Breast epithelium (tissue), 4 donors: ENCODE measurements at regions not wholly inside any gene's neighbourhood (a gene's known extent, or its start where the extent isn't known, plus 50 kb on each side); places are given as distances from the start of the nearest gene placed in this dataset.

Source experiments
- DNase-seq, 2 donors: peaks; one replicate each; pipeline ENCODE4 v3.0.0-alpha.2; 2019; ENCODE audit warnings: low spot score in 2 of 2
- H3K27ac ChIP-seq, 2 donors: fragments of 200-600 bp; sonication (generic) in 1 of 2; one replicate each; pipeline ENCODE4 v1.5.1; 2016 to 2019; ENCODE audit warnings: mild to moderate bottlenecking in 1 of 2
- H3K27me3 ChIP-seq, 2 donors: fragments of 200-600 bp; sonication (generic) in 1 of 2; one replicate each; pipeline versions ENCODE4 v1.5.1 to v1.6.0; 2017 to 2019; ENCODE audit warnings: control low read depth in 1 of 2, mild to moderate bottlenecking in 1 of 2
- H3K36me3 ChIP-seq: fragments of 200-600 bp; one replicate; pipeline ENCODE4 v1.5.1; 2019
- H3K4me1 ChIP-seq, 2 donors: fragments of 200-600 bp; sonication (generic); one replicate each; pipeline ENCODE4 v1.5.1; 2016 to 2019; ENCODE audit warnings: control low read depth in 1 of 2
- H3K4me3 ChIP-seq, 3 donors: fragments of 200-600 bp; sonication (generic); 1 replicate in 2 of 3; 2 replicates in 1 of 3; pipeline ENCODE4 v1.5.1; 2016 to 2019; ENCODE audit warnings: mild to moderate bottlenecking in 3 of 3, moderate library complexity in 2 of 3
- H3K9me3 ChIP-seq, 2 donors: fragments of 200-600 bp; sonication (generic) in 1 of 2; one replicate each; pipeline ENCODE4 v1.5.1; 2016 to 2019; ENCODE audit warnings: control low read depth in 1 of 2
- POLR2A ChIP-seq: fragments of 450-650 bp; IDR thresholded peaks from one replicate; pipeline ENCODE4 v1.6.1; 2016; ENCODE audit warnings: antibody characterized with exemption, mild to moderate bottlenecking, moderate library complexity
- POLR2AphosphoS5 ChIP-seq, 3 donors: sonication (generic); formaldehyde crosslinking; IDR thresholded peaks; one replicate each; pipeline ENCODE4 v1.6.1; 2017; ENCODE audit warnings: antibody characterized with exemption in 3 of 3
- intact Hi-C: fragments of 100-400 bp; cut with DNase I; formaldehyde crosslinking; loops from one replicate; pipeline ENCODE4 v1.15.1; 2023; ENCODE audit warnings: low total_unique reads
- TF ChIP-seq, protein P1 (sequence below), 3 donors: fragments of 450-650 bp; IDR thresholded peaks; one replicate each; pipeline ENCODE4 v1.5.1; 2016 to 2017; ENCODE audit warnings: antibody characterized with exemption in 3 of 3, mild to moderate bottlenecking in 3 of 3, moderate library complexity in 3 of 3

DNA sequence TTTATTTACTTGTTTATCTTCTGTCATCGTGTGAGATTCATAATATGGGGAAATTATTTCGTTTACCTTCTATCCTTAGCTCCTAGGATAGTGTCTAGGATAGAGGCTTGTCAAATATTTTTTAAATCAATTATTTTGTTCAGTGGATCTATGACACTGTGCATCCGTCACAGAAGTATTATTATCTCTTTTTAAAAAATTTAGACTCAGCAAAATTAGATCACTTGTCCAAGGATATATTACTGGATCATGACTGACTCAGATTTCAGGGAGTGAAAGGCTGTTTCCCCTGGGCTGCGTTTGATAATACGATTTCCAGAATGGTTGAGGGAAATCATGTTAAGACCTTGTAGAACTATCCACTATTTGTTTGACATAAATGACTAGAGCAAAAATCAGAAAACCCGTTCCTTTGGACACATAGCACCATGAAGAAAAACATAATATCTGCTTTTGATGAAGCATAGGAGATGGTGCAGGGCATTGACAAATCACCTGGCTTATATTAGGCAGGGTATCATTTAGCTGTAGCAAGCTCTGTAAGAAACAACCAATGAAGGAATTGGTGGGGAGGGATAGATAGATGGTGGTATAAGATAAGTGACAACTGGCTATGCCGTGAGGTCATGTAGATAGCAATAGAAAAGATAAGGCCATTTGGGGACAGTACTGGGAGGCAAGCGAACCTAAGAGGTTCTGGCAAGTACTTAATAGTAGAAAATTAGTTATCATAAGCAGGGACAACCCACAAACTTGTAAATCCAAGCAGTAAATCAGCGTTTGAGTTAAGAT, 465.2 kb upstream of the MAN1A1 start:
- Histone ChIP-seq H3K36me3 (no peaks in the 10 kb centered on the region), H3K4me3 (no peak overlapping the region), H3K4me1 (no peaks in the 10 kb centered on the region), H3K27ac (no peak overlapping the region), H3K9me3 (no peaks in the 10 kb centered on the region), H3K27me3 (no peaks in the 10 kb centered on the region)
- intact Hi-C loops: no loop called here
- no peak for DNase-seq
- TF ChIP-seq POLR2AphosphoS5 (IDR thresholded peaks at IDR 0.05): no peak
- TF ChIP-seq, protein P1, sequence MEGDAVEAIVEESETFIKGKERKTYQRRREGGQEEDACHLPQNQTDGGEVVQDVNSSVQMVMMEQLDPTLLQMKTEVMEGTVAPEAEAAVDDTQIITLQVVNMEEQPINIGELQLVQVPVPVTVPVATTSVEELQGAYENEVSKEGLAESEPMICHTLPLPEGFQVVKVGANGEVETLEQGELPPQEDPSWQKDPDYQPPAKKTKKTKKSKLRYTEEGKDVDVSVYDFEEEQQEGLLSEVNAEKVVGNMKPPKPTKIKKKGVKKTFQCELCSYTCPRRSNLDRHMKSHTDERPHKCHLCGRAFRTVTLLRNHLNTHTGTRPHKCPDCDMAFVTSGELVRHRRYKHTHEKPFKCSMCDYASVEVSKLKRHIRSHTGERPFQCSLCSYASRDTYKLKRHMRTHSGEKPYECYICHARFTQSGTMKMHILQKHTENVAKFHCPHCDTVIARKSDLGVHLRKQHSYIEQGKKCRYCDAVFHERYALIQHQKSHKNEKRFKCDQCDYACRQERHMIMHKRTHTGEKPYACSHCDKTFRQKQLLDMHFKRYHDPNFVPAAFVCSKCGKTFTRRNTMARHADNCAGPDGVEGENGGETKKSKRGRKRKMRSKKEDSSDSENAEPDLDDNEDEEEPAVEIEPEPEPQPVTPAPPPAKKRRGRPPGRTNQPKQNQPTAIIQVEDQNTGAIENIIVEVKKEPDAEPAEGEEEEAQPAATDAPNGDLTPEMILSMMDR (IDR thresholded peaks at IDR 0.05): no peak
- no peak for TF ChIP-seq POLR2A

DNA sequence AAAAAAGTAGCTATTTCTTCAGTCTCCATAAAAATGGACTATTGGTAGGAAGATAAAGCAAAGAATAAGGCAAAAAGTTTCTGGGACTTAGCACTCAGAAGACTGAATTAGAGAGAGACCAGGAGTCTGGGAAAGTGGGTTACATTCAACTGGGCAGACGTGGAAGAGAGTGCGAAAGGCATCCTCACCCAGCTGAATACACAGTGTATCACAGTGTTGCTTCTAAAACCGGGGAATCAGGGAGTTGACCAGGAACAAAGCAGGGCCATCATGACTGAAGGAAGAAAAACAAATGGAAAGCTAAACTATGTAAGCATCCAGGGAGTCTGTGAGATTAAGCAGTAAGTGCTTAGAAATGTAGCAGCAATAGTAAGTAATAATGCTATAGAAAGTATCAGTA, 452.9 kb upstream of the MAN1A1 start:
- Histone ChIP-seq H3K4me3 (no peak overlapping the region), H3K27ac (no peak overlapping the region), H3K9me3 (no peaks in the 10 kb centered on the region), H3K4me1 (no peaks in the 10 kb centered on the region), H3K36me3 (no peaks in the 10 kb centered on the region), H3K27me3 (no peaks in the 10 kb centered on the region)
- DNase-seq: no peak
- intact Hi-C loops: no loop called here
- TF ChIP-seq POLR2A (no peak), POLR2AphosphoS5 (IDR thresholded peaks at IDR 0.05) (no peak)
- TF ChIP-seq, protein P1 (IDR thresholded peaks at IDR 0.05): no peak

DNA sequence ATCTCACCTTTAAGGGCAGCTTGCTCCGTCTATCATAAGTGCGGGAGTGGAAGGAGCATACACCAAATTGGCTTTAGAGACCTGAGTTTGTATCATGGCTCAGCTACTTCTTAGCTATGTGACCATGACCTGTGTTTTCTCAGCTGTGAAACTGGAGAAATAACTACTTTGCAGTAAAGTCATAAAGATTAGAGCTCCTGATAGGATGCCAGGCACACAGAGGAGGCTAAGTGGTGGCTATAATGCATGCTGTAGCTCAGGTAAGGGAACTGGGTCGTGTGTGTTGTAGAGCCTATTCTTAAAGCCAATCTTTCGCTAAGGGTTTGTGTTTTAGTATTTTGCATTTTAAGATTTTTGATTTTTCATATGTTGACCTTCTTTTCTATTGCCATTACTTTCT, 451.5 kb upstream of the MAN1A1 start:
- TF ChIP-seq, protein P1 (IDR thresholded peaks at IDR 0.05): no peak
- no peak for TF ChIP-seq POLR2AphosphoS5 (IDR thresholded peaks at IDR 0.05)
- TF ChIP-seq POLR2A: no peak
- no peak overlapping the region for H3K4me3 ChIP-seq
- H3K4me1 ChIP-seq: no peaks in the 10 kb centered on the region
- H3K9me3 ChIP-seq: no peaks in the 10 kb centered on the region
- H3K27ac ChIP-seq: peak overlapping the region in 1 of 2 donors; percentile 50
- no peaks in the 10 kb centered on the region for H3K27me3 ChIP-seq
- no peaks in the 10 kb centered on the region for H3K36me3 ChIP-seq
- intact Hi-C loops: loop anchor here (2.0 kb wide), 1 partner anchor 22 kb away; no protein-coding TSS in a partner anchor
- DNase-seq: no peak

DNA sequence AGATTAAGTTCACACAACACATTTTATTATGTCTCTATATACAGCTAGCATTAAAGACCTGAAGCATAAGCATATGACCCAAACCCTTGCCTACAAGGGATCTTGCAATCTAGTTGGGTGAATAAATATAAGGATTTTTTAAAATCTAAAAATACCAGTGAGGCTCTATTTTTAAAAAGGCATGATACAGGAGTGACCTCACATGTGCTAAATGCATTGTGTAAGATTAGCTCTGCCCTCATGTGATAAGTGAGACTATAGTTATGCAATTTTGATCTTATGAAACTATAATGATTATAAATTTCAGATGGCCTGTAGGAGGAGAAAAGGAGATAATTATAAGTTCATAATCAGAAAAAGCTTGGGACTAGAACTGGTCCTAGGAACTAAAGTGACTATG, 451.0 kb upstream of the MAN1A1 start:
- TF ChIP-seq, protein P1 (IDR thresholded peaks at IDR 0.05): no peak
- TF ChIP-seq POLR2A: no peak
- TF ChIP-seq POLR2AphosphoS5 (IDR thresholded peaks at IDR 0.05): no peak
- intact Hi-C loops: loop anchor here (2.0 kb wide), 1 partner anchor 22 kb away; no protein-coding TSS in a partner anchor

More for the DNA sequence above, 451.0 kb upstream of the MAN1A1 start:
- H3K36me3 ChIP-seq: no peaks in the 10 kb centered on the region
- H3K9me3 ChIP-seq: no peaks in the 10 kb centered on the region
- peak overlapping the region in 1 of 2 donors; percentile 5 for H3K27ac ChIP-seq
- no peaks in the 10 kb centered on the region for H3K27me3 ChIP-seq
- no peaks in the 10 kb centered on the region for H3K4me1 ChIP-seq
- no peak for DNase-seq
- no peak overlapping the region for H3K4me3 ChIP-seq
